Astrocyte of the spinal cord (primary cell): ENCODE measurements at regions not wholly inside any gene's neighbourhood (a gene's known extent, or its start where the extent isn't known, plus 50 kb on each side); places are given as distances from the start of the nearest gene placed in this dataset.

Experiments used
- DNase-seq: peaks from one replicate; pipeline ENCODE4 v3.0.0; 2011; ENCODE audit warnings: low read depth, low spot score
- H3K4me3 ChIP-seq: 2 replicates; pipeline ENCODE4 v1.5.1; 2011; ENCODE audit warnings: low read depth, mild to moderate bottlenecking, low read length, moderate library complexity
- CTCF ChIP-seq: IDR thresholded peaks from 2 replicates; pipeline ENCODE4 v1.5.1; 2012; ENCODE audit warnings: low read depth, mild to moderate bottlenecking, low read length, inconsistent platforms
- in situ Hi-C: cut with HindIII; loops from 2 replicates; pipeline ENCODE4 v1.10.0; 2017; ENCODE audit warnings: low sequenced_read_pairs

- no peak overlapping the region for H3K4me3 ChIP-seq
- in situ Hi-C loops, result no loop called here
- TF ChIP-seq CTCF, result no peak
- DNase-seq, result peak; percentile 52
These were observed 121.7 kb downstream of the TNFSF18 start for GRCh38 chr1:172929006-172929405.

- DNase-seq, result no peak
- H3K4me3 ChIP-seq, result no peak overlapping the region
- no peak for TF ChIP-seq CTCF
- in situ Hi-C loops, result no loop called here
These were observed 120.6 kb downstream of the TNFSF18 start for GRCh38 chr1:172930142-172930541.

- TF ChIP-seq CTCF, result no peak
- in situ Hi-C loops, result no loop called here
- DNase-seq, result no peak
- no peak overlapping the region for H3K4me3 ChIP-seq
These were observed 119.4 kb downstream of the TNFSF18 start for GRCh38 chr1:172931340-172931739.

GRCh38 chr1:172931761-172932160 is 119.0 kb downstream of the TNFSF18 start:
- no peak for DNase-seq
- in situ Hi-C loops, result no loop called here
- no peak for TF ChIP-seq CTCF
- H3K4me3 ChIP-seq, result no peak overlapping the region

GRCh38 chr1:172932981-172933380 is 117.8 kb downstream of the TNFSF18 start:
- no peak for DNase-seq
- TF ChIP-seq CTCF, result no peak
- in situ Hi-C loops, result no loop called here
- H3K4me3 ChIP-seq, result no peak overlapping the region

DNA sequence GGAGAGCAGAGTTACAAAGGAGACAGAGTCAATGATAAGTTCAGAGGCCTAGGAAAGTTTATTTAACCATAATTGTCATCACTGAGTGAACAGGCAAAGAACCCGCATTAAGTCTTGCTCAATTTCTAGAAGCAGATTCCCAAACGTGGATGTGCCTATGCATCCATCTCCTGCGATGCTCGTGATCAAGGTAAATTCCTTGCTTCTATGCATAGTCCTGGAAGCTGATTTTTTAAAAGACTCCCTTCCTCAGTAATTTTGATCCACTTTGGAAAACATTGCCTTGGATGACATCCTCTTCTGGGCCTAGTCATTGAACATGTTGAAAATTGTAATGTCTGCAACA is 116.4 kb downstream of the TNFSF18 start:
- no peak for DNase-seq
- no peak overlapping the region for H3K4me3 ChIP-seq
- no peak for TF ChIP-seq CTCF
- in situ Hi-C loops, result no loop called here

DNA sequence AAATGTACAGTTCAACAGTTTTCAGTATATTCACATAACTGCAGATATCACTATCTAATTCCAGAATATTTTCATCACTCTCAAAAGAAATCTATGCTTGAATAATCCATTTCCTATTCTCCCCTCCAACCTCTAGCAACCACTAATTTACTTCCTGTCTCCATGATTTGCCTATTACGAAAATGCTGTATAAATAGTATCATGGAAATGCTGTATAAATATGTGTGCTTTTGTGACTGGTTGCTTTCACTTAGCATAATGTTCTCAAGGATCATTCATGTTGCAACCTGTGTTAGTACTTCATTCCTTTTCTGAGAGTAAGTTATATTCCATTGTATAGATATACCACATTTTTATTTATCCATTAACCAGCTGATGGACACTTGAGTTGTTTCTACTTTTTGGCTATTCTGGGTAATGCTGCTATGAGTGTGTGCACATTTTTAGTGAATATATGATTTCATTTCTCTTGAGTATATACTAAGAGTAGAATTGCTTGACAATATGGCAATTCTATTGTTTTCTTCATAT is 115.6 kb downstream of the TNFSF18 start:
- in situ Hi-C loops, result no loop called here
- H3K4me3 ChIP-seq, result no peak overlapping the region
- no peak for TF ChIP-seq CTCF
- no peak for DNase-seq
